Suprapubic skin (tissue), 4 donors: ENCODE measurements at regions not wholly inside any gene's neighbourhood (a gene's known extent, or its start where the extent isn't known, plus 50 kb on each side); places are given as distances from the start of the nearest gene placed in this dataset.

Experiments
- DNase-seq, 2 donors: peaks; one replicate each; pipeline ENCODE4 v3.0.0-alpha.2; 2019; ENCODE audit warnings: low spot score in 2 of 2
- H3K27ac ChIP-seq: fragments of 200-600 bp; sonication (generic); one replicate; pipeline ENCODE4 v1.5.1; 2019
- H3K27me3 ChIP-seq: fragments of 200-600 bp; sonication (generic); one replicate; pipeline ENCODE4 v1.5.1; 2019
- H3K36me3 ChIP-seq: fragments of 200-600 bp; sonication (generic); one replicate; pipeline ENCODE4 v1.5.1; 2019
- H3K4me1 ChIP-seq: fragments of 200-600 bp; sonication (generic); one replicate; pipeline ENCODE4 v1.5.1; 2019
- H3K4me3 ChIP-seq: fragments of 200-600 bp; sonication (generic); one replicate; pipeline ENCODE4 v1.5.1; 2019; ENCODE audit warnings: mild to moderate bottlenecking
- H3K9me3 ChIP-seq: fragments of 200-600 bp; sonication (generic); one replicate; pipeline ENCODE4 v1.5.1; 2019
- CTCF ChIP-seq, 2 donors: fragments of 200-600 bp in 1 of 2; fragments of 450-650 bp in 1 of 2; sonication (generic) in 1 of 2; IDR thresholded peaks; one replicate each; pipeline ENCODE4 v1.5.1; 2016 to 2019; ENCODE audit warnings: antibody characterized with exemption in 2 of 2, mild to moderate bottlenecking in 1 of 2, moderate library complexity in 1 of 2
- EP300 ChIP-seq: sonication (generic); formaldehyde crosslinking; IDR thresholded peaks from one replicate; pipeline ENCODE4 v1.6.1; 2017; ENCODE audit warnings: antibody characterized with exemption
- POLR2A ChIP-seq, 2 donors: fragments of 450-650 bp; IDR thresholded peaks; one replicate each; pipeline ENCODE4 v1.6.1; 2017; ENCODE audit warnings: antibody characterized with exemption in 2 of 2, mild to moderate bottlenecking in 2 of 2, moderate library complexity in 2 of 2
- POLR2AphosphoS5 ChIP-seq, 3 donors: sonication (generic); formaldehyde crosslinking; IDR thresholded peaks; one replicate each; pipeline ENCODE4 v1.6.1; 2017; ENCODE audit warnings: antibody characterized with exemption in 3 of 3
- WGBS: methylation state at CpG from one replicate; pipeline ENCODE4 v1.1.5; 2018; 5-methylcytosine and 5-hydroxymethylcytosine counted together

- DNase-seq, result no peak
- WGBS, result 98% methylated on average over 2 of the region's 2 CpGs
These were observed 95.0 kb downstream of the KLF12 start for GRCh38 chr13:74039154-74039553.

GRCh38 chr13:74037762-74038161, 96.4 kb downstream of the KLF12 start:
- Histone ChIP-seq H3K9me3 (no peaks in the 10 kb centered on the region), H3K4me1 (peaks cover 6% of the 10 kb centered on the region)
- no peak for DNase-seq

More at GRCh38 chr13:74039154-74039553, 95.0 kb downstream of the KLF12 start:
- Histone ChIP-seq H3K4me3 (no peak overlapping the region), H3K27me3 (no peaks in the 10 kb centered on the region), H3K9me3 (no peaks in the 10 kb centered on the region), H3K27ac (no peak overlapping the region), H3K36me3 (no peaks in the 10 kb centered on the region), H3K4me1 (peaks cover 6% of the 10 kb centered on the region)
- TF ChIP-seq POLR2A (IDR thresholded peaks at IDR 0.05) (no peak), EP300 (no peak), CTCF (IDR thresholded peaks at IDR 0.05) (no peak), POLR2AphosphoS5 (IDR thresholded peaks at IDR 0.05) (no peak)

GRCh38 chr13:74036373-74036772, 97.8 kb downstream of the KLF12 start:
- no peak for DNase-seq
- peaks cover 9% of the 10 kb centered on the region for H3K4me1 ChIP-seq
- WGBS, result 44% methylated on average over 2 of the region's 2 CpGs
- H3K27me3 ChIP-seq, result no peaks in the 10 kb centered on the region
- H3K36me3 ChIP-seq, result no peaks in the 10 kb centered on the region
- no peaks in the 10 kb centered on the region for H3K9me3 ChIP-seq
- H3K4me3 ChIP-seq, result no peak overlapping the region
- TF ChIP-seq POLR2A (IDR thresholded peaks at IDR 0.05), result no peak
- TF ChIP-seq EP300, result no peak
- TF ChIP-seq POLR2AphosphoS5 (IDR thresholded peaks at IDR 0.05), result no peak
- no peak for TF ChIP-seq CTCF (IDR thresholded peaks at IDR 0.05)
- H3K27ac ChIP-seq, result no peak overlapping the region

More at GRCh38 chr13:74037762-74038161, 96.4 kb downstream of the KLF12 start:
- Histone ChIP-seq H3K36me3 (no peaks in the 10 kb centered on the region), H3K27me3 (no peaks in the 10 kb centered on the region), H3K27ac (no peak overlapping the region), H3K4me3 (no peak overlapping the region)
- TF ChIP-seq POLR2AphosphoS5 (IDR thresholded peaks at IDR 0.05), result no peak
- no peak for TF ChIP-seq EP300
- TF ChIP-seq CTCF (IDR thresholded peaks at IDR 0.05), result no peak
- no peak for TF ChIP-seq POLR2A (IDR thresholded peaks at IDR 0.05)

- H3K4me3 ChIP-seq, result no peak overlapping the region
- H3K36me3 ChIP-seq, result no peaks in the 10 kb centered on the region
- H3K9me3 ChIP-seq, result no peaks in the 10 kb centered on the region
- no peak for DNase-seq
- TF ChIP-seq POLR2A (IDR thresholded peaks at IDR 0.05), result no peak
- no peak for TF ChIP-seq POLR2AphosphoS5 (IDR thresholded peaks at IDR 0.05)
- no peak for TF ChIP-seq CTCF (IDR thresholded peaks at IDR 0.05)
- TF ChIP-seq EP300, result no peak
- 87% methylated on average over 3 of the region's 3 CpGs for WGBS
- no peaks in the 10 kb centered on the region for H3K27me3 ChIP-seq
- H3K27ac ChIP-seq, result no peak overlapping the region
- H3K4me1 ChIP-seq, result peaks cover 9% of the 10 kb centered on the region
These were observed 98.3 kb downstream of the KLF12 start for GRCh38 chr13:74035896-74036295.

GRCh38 chr13:74032325-74032724, 101.9 kb downstream of the KLF12 start:
- H3K4me1 ChIP-seq, result peaks cover 9% of the 10 kb centered on the region
- no peaks in the 10 kb centered on the region for H3K36me3 ChIP-seq
- 79% methylated on average over 4 of the region's 4 CpGs for WGBS
- H3K27me3 ChIP-seq, result no peaks in the 10 kb centered on the region
- H3K9me3 ChIP-seq, result no peaks in the 10 kb centered on the region
- no peak for DNase-seq
- no peak overlapping the region for H3K27ac ChIP-seq
- no peak overlapping the region for H3K4me3 ChIP-seq
- TF ChIP-seq POLR2AphosphoS5 (IDR thresholded peaks at IDR 0.05) (no peak), CTCF (IDR thresholded peaks at IDR 0.05) (no peak), POLR2A (IDR thresholded peaks at IDR 0.05) (no peak), EP300 (no peak)
